GM23338 (cell line): ENCODE measurements at regions not wholly inside any gene's neighbourhood (a gene's known extent, or its start where the extent isn't known, plus 50 kb on each side); places are given as distances from the start of the nearest gene placed in this dataset.

Source experiments
- CREB1 ChIP-seq: fragments of 250-450 bp; sonication (Bioruptor Pico); IDR thresholded peaks from 2 replicates; pipeline ENCODE4 v1.5.0; 2020; ENCODE audit warnings: low read depth, mild to moderate bottlenecking, moderate library complexity
- ETS1 ChIP-seq: IDR thresholded peaks from 2 replicates; pipeline ENCODE4 v1.6.1; 2016; ENCODE audit warnings: antibody characterized with exemption
- EZH2 ChIP-seq: fragments of 200-600 bp; sonication (generic); IDR thresholded peaks from one replicate; pipeline ENCODE4 v1.8.0; 2017; ENCODE audit warnings: antibody characterized with exemption, mild to moderate bottlenecking, low read depth; ENCODE audit not compliant: unreplicated experiment
- JUNB ChIP-seq: IDR thresholded peaks from one replicate; pipeline ENCODE4 v1.6.1; 2016; ENCODE audit warnings: antibody characterized with exemption; ENCODE audit not compliant: unreplicated experiment
- POLR2AphosphoS5 ChIP-seq: IDR thresholded peaks from 2 replicates; pipeline ENCODE4 v1.6.1; 2016; ENCODE audit warnings: antibody characterized with exemption, low read depth
- REST ChIP-seq: IDR thresholded peaks from one replicate; pipeline ENCODE4 v1.6.1; 2018; ENCODE audit warnings: antibody characterized with exemption; ENCODE audit not compliant: unreplicated experiment
- ZNF331 ChIP-seq: fragments of 250-450 bp; sonication (Bioruptor Pico); IDR thresholded peaks from 2 replicates; pipeline ENCODE4 v1.5.0; 2020; ENCODE audit warnings: low read depth, mild to moderate bottlenecking, moderate library complexity
- ZNF462 ChIP-seq: fragments of 250-450 bp; sonication (Bioruptor Pico); IDR thresholded peaks from 2 replicates; pipeline ENCODE4 v1.5.0; 2020; ENCODE audit warnings: mild to moderate bottlenecking, moderate library complexity

- TF ChIP-seq ZNF462: no peak
- TF ChIP-seq CREB1 (CRISPR knock-in tag): no peak
- TF ChIP-seq ETS1: no peak
- TF ChIP-seq POLR2AphosphoS5: no peak
- TF ChIP-seq JUNB: no peak
- no peak for TF ChIP-seq EZH2
- no peak for TF ChIP-seq ZNF331
- no peak for TF ChIP-seq REST
These were observed 431.2 kb downstream of the RPS24 start (continued) for GRCh38 chr10:78464856-78465267.
